HEK293 (cell line): ENCODE measurements at regions not wholly inside any gene's neighbourhood (a gene's known extent, or its start where the extent isn't known, plus 50 kb on each side); places are given as distances from the start of the nearest gene placed in this dataset.

Experiments used
- CTCF ChIP-seq: fragments of 450-650 bp; formaldehyde crosslinking; IDR thresholded peaks from 2 replicates; pipeline ENCODE4 v1.5.1; 2016; ENCODE audit warnings: missing biosample characterization, missing genetic modification characterization
- ZBTB7A ChIP-seq: fragments of 450-650 bp; formaldehyde crosslinking; IDR thresholded peaks from 2 replicates; pipeline ENCODE4 v1.5.1; 2016; ENCODE audit warnings: low read depth, missing biosample characterization, missing genetic modification characterization

GRCh38 chr2:221931251-221931991 is 359.3 kb upstream of the EPHA4 start:
- TF ChIP-seq ZBTB7A (tag by site-specific recombination): no peak
- TF ChIP-seq CTCF (tag by site-specific recombination): no peak
